NCI-H2107 (cell line): ENCODE measurements at regions not wholly inside any gene's neighbourhood (a gene's known extent, or its start where the extent isn't known, plus 50 kb on each side); places are given as distances from the start of the nearest gene placed in this dataset.
"Not testable (repeated sequence)": the region's sequence is repeated elsewhere in the genome, so short reads cannot be mapped to it uniquely, and the experiment has no call there.

Source experiments
- DNase-seq: peaks from one replicate; lab custom pipeline; 2025; lab: John Stamatoyannopoulos, UW

DNA sequence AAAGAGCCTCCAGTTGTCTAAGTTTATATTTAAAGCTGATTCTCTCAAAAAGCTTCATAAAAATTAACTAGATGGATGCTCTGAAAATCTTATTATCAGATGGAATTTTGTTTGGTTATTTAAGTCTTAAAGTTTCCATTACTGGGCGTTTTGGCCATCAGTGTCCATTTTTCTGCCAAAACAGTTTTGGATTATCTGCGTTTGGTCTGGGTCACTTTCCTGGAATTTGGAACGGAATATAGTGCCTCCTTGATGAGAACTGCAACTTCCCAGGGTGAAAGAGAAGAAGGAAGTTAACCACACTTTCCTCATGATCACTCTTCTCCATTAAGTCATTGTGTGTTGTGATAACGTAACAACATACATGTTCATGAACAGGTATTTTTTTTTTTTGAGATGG lies 764.9 kb upstream of the AUTS2 start:
- no peak for DNase-seq

DNA sequence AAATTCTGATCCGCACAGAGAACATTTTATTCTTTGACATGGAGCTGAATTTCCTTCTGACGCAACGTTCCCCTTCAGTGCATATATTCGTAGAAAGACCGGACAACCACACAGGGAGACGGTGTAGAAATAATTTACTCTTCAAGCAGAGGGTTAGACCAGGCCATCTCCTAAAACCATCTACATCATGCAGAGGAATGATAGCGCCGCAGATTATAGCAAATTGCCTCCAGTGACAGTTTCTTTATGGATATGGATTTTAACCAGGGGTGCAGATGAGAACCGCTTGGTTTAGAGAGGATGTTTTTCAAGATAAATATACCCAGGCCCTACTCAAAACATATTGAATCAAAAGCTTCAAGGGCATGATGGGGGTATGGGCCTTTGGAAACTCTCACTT lies 759.3 kb upstream of the AUTS2 start:
- no peak for DNase-seq

DNA sequence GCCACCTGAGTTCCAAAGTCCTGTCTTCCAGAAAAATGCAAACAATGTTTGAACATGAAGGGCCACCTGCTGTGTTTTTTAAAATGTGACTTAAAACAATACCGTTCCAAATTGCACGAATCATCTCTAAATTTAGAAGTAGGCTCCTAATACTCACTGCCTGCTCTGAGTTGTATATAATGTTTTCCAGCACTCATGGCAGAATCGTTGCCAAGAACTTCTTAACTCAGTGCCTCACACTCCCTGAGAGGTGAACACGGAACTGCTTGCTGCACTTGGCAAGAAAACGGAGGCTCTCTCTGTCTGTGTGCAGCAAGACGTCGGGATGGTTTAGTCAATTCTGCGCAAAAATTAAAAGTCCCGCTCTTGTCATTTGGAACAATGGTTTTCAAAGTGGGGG lies 757.3 kb upstream of the AUTS2 start:
- no peak for DNase-seq

DNA sequence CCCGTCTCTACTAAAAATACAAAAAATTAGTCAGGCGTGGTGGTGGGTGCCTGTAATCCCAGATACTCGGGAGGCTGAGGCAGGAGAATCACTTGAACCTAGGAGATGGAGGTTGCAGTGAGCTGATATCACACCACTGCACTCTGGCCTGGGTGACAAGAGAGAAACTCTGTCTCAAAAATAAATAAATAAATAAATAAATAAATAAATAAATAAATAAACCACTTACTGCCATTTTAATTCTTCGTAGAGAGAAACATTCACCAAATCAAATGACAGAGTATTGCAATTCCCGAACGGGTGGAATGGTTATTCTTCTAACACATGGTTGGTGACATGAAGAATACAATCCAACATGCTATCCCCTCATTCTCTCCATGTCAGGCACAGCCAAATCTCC lies 754.3 kb upstream of the AUTS2 start:
- not testable (repeated sequence) for DNase-seq

DNA sequence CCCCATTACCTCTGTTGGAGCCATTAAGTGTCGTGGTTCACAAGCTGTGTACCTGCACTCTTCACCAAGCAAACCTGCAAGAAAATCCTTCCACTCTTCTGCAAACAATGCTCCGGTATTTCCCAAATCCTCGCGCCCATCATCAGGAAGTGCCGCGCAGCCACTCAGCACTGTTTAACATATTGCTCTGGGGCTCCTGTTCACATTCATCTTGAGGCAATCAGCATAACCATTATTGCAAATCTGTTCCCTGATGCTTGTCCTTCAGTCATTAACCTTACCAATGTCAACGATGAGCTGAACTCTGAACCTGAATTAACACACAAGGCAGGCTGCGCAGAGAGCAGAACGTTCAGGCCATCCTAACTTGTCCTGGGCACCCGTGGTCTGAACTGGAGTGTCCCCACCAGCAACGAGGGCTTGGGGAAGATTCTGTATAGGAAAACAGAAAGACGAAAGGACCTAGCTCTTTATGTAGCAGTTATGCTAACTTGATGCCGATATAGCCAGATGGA lies 751.4 kb upstream of the AUTS2 start:
- no peak for DNase-seq

DNA sequence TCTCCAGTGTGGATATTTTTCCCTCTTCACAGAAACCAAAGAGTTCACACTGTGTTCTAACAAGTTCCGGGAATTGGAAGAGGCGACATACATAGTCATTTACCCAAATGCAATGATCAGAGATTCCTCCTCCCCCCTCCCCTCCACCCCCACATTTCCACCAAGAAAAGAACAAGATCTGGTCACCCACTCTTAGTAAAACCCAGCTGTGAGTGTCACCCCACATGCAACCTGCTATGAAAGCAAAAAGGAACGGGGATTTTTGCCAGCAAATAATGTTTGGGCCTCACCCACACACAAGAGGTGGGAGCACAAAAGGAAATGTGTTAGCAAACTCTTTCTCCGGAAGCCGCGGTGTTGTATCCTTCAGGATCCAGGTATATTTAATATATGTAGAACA lies 745.0 kb upstream of the AUTS2 start:
- DNase-seq: no peak

DNA sequence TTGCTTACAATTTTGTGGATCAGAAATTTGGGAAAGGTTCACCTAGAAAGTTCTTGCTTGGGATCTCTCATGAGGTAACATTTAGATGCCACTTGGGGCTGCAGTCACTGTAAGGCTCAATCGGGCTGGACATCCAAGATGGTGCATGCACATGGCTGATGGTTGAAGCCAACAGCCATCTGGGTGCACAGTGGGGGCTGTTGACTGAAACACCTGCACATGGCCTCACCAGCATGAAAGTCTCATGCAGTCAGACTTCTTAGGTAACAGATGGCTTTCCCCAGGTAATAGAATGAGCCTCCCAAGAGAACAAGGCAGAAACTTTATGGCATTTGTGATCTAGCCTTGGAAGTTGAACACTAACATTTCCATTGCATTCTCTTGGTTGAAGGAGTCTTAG lies 740.7 kb upstream of the AUTS2 start:
- DNase-seq: no peak

DNA sequence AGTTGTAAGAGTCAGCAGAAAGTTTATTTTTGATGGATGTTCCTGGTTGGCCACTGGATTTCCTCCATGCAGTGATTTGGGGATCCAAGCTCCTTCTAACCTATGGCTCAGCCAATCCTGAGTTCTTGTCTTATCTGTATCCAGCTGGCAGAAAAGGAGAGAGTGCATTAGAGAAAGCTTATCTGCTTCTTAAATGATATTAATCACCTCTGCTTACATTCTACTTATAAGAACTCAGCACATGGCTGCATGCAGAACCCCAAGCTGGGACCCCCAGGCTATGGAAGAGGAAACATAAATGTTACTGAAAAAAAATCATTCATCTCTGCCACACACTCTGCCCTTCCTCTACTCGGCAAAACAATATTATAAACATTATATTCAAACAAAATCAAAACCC lies 739.8 kb upstream of the AUTS2 start:
- DNase-seq: no peak

DNA sequence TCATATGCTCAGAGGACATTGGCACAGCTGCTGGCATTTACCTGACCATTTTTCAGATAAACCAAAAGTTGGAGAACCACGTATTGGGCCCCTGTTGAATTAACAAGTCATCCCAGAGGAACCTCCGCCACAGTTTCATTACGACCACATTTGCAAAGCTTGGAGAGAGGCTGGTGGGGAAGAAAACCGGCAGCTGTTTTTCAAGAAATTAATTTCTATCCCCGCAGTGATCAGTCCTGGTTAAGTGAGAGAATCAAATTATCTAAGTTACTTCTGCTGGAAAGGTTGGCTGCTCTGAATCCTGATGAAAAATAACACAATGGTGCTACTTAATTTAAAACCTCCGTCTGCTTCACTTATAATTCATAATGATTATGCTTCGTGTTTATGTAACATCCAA lies 737.1 kb upstream of the AUTS2 start:
- no peak for DNase-seq

DNA sequence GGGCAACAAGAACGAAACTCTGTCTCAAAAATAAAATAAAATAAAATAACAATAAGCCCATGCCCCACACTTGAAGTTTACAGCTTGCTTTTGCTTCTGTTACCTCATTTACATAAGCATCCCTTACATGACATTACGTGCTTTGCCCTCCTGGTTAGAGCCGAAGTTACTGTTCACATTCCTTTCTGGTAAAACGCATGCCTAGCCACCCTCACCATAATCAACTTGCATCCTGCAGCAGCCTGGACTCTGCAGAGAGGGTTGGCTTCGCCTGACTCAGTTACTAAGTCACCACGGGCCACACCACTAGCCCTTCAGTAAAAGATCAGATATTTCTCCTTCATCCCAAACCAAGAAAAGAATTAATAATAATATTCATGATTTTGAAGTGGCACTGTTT lies 736.0 kb upstream of the AUTS2 start:
- no peak for DNase-seq

DNA sequence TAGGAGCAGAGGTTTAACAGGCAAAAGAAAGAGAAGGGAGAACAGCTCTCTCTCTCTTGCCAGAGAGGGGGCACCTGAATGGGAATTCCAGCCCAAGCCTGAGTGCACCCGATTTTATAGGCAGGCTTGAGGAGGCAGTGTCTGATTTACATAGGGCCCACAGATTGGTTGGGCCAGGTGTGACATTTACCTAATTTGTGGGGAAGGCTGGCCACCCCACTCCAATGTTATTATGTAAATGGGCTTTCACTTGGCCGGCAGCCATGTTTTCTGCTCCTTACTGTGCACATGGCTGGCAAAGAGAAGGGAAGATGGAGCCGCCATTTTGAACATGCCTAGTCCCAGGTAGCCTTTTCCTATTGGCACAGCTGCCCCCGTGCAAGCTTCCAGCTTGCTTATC lies 735.5 kb upstream of the AUTS2 start:
- DNase-seq: no peak

DNA sequence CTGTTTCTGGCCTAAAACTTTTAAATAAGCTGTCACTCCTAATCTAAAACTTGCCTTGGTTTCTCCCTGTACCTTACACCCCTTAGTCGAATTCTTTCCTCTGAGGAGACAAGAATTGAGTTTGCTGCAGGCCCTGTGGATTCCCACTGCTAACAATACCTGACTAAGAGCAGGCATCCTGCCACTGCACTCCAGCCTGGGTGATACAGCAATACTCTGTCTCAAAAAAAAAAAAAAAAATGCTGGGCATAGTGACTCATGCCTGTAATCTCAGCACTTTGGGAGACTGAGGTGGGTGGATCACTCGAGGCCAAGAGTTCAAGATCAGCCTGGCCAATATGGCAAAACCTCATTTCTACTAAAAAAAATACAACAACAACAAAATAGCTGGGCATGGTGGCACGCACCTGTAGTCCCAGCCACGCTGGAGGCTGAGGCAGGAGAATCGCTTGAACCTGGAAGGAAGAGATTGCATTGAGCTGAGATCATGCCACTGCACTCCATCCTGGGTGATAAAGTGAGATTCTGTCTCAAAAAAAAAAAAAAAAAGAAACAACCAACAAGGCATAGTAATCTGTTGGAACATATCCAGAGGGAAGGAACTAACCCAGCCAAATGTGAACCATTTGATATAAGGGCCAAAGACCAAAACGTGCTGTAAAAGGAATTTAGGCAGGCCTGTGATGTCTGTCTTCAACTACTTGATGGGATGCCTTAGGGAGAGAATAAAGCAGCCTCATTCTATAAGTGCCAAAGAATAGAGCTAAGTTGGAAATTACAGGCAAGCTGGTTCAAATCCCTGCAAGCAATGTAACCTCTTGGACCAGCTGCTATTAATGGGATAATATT lies 732.7 kb upstream of the AUTS2 start:
- no peak for DNase-seq

DNA sequence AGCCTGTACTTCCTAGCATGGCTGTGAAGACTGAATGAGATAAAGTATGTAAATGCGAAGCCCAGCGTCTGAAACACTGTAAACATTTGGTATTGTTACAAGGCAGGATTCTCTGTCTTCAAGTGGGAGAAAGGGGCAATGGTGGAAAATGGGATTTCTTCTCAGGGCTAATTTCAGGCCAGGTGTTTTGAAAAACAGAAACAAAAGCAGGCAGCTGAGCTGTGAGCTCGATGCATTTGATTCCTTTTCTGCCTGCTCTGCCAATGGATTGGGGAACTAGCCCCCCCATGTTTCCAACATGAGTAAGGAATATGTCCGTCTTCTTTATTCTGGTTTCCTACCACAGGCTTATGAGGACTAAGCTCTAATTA lies 732.1 kb upstream of the AUTS2 start:
- DNase-seq: no peak

DNA sequence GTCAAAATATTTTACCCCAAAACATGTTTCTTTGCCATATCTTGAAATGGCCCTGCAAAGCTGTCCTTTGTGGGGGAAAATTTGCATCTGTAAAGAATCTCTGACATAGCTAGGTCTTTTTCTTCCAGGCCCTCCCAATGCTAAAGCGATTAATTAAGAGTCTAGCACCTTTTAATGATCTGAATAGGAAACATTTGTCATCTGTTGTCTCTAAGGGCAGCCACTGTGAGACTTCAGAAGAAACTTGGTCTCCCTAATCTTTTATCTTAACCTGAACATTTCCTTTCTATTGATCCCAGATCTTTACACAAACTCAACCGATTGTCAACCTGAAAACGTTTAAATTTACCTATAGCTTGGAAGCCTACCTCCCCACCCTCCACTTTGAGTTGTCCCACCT lies 731.6 kb upstream of the AUTS2 start:
- DNase-seq: not testable (repeated sequence)

DNA sequence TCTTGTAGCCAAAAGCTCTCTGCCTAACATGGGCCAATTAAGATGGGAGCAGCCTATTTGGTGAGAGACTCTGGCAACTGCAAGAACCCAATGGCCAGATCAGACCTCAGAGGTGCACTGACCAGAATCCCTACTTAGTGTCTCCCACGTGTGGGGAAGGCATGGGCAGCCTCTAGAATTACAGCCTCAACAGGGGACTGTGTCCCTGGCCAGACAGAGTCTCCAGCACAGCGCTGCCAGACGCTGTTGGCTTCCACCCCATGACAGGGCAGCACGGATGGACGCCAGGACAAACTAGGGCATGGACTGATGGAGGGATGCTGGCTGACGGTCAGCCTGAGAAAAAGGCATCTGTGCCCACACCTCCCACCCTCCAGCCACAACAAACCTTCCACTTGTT lies 729.3 kb upstream of the AUTS2 start:
- no peak for DNase-seq

DNA sequence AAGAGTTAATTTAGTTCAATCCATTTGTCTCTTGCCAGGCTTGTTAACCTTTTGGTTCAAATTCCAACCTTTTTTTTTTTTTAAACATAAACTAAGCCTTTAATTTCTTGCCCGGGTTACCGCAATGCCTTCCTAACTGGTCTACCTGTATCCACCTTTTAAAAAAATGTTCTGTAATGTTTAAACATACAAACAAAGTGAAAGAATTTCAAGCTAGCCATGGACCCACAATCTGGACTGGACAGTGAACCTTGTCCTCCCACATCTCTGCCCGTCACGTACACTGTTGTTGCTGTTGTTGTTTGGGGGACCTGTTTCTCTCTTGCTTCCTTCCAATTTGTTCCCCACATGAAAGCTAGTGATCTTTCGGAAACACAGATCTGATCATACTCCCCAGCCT lies 724.7 kb upstream of the AUTS2 start:
- DNase-seq: no peak

DNA sequence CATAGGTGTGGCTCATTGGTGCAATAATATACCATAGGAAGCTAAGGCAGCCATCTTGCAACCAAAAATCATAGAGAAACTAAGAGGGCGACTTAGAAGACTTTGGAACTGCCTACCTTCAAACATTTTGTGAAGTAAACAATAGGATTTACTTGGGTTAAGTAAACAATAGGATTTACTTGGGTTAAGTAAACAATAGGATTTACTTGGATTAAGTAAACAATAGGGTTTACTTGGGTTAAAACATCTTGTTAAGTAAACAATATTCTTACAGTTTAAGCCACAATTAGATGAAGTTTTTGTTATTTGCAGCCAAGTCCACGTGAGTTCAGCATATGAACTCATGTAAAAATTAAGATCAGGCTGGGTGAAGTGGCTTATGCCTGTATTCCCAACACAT lies 722.4 kb upstream of the AUTS2 start:
- DNase-seq: no peak

DNA sequence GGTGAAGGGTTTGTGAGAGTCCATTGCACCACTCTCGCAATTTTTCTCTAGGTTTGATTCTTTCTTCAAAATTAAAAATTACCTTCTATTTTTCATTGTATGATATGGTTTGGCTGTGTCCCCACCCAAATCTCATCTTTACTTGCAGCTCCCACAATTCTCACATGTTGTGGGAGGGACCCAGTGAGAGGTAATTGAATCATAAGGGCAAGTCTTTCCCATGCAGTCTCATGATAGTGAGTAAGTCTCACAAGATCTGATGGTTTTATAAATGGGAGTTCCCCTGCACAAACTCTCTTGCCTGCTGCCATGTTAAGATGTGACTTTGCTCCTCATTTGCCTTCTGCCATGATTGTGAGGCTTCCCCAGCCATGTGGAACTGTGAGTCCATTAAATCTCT lies 711.2 kb upstream of the AUTS2 start:
- DNase-seq: not testable (repeated sequence)

DNA sequence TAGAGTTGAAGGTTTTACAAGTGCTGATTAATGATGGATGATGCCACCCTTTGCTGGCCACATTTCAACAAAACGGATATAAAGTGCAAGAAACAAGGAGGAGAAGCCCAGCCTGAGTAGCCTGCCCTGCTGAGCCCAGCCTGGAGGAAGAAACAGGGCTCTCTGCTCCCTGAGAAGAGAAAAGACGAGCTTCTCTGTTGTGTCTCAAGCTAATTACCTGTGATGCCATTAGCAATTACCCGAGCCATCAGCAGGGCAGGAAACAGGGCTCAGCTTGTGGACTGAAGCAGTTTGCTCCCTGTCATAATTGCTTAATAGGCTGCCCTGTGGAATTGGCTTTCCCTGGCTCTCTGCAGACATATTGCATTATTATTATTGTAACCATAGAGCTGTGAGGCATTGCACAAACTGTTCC lies 709.3 kb upstream of the AUTS2 start:
- no peak for DNase-seq

DNA sequence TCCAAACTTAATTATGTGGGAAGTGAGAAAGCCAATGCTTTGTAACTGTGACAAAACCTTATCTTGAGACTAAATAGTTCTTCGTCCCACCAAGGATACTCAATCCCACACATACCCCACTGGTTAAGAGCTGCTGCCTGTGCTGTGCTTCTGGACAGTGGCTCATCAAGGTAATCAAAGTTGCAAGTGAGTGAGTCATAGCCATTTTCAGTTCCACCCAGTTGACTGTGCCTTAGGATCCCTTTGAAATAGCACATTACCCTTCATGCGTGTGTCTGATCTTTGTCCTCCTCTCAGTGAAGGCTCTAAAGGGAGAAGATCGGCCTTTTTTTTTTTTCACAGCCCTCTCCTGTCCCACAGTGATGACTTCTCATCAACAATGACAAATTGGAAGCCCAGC lies 706.0 kb upstream of the AUTS2 start:
- no peak for DNase-seq

DNA sequence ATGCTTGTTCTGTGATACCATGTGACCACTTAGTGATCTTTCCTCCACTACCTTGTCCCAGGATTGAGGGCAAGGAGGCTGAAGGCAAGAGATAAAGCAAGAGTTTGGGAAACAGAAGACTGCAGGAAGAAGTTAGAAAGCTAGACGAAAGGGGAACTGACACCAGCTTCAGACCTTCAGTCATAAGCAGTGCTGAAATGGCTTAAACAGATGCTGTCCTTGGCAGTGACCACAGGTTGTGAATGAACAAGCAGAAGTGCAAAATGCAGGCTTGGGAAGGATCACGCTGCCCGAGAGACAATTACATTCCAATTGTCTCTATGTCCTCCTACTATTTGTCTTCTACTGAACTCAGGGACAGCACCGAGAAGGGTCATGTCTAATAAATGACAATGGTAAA lies 704.9 kb upstream of the AUTS2 start:
- DNase-seq: no peak

DNA sequence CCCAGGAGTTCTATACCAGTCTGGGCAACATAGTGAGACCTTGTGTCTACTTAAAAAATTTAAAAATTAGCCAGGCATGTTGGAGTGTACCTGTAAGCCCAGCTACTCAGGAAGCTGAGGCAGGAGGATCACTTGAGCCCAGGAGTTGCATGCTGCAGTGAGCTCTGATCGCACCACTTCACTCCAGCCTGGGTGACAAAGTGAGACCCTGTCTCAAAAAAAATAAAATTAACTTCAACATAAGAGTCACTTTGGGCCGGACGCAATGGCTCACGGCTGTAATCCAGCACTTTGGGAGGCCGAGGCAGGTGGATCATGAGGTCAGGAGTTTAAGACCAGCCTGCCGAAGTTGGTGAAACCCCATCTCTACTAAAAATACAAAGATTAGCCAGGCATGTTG lies 699.1 kb upstream of the AUTS2 start:
- DNase-seq: not testable (repeated sequence)

DNA sequence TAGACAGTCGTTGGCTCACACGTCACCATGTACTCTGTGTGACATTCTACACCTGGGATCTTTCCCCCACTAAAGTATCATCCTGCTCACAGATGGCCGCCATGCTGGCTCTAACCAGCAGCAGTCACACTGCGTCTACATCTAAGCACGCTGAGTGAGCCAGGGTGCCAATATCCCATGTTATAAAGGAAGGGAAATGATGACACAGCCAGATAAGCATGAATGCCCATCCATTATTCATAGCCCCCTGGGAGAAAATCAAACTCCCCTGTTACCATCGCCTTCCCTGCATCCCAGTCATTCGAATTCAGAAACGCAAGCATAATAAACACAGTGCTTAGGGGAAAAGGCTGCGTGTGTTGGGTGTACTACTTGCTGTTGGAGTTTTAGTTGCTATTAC lies 698.2 kb upstream of the AUTS2 start:
- DNase-seq: no peak

DNA sequence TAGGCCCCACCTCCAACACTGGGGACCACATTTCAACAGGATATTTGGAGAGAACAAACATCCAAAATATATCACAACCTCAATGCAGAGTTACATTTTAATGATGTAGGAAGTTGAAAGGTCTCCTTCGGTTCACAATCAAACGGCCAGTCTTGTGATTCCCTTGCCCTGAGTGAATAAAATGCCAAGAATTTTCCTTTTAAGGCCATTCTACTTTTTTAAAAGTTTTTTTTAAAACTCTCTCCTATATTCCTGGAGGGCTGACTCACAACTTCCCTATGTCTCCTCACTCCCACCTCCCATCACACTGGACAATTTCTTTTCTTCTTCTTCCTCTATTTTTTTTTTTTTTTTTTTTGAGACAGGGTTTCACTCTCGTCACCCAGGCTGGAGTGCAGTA lies 693.6 kb upstream of the AUTS2 start:
- no peak for DNase-seq
